GDM1 (cell line): ENCODE measurements at regions not wholly inside any gene's neighbourhood (a gene's known extent, or its start where the extent isn't known, plus 50 kb on each side); places are given as distances from the start of the nearest gene placed in this dataset.

Experiments
- DNase-seq: peaks from one replicate; lab custom pipeline; 2025; lab: John Stamatoyannopoulos, UW

- no peak for DNase-seq
Measured at GRCh38 chr1:62988867-62989266, 204.9 kb downstream of the ATG4C start.

DNA sequence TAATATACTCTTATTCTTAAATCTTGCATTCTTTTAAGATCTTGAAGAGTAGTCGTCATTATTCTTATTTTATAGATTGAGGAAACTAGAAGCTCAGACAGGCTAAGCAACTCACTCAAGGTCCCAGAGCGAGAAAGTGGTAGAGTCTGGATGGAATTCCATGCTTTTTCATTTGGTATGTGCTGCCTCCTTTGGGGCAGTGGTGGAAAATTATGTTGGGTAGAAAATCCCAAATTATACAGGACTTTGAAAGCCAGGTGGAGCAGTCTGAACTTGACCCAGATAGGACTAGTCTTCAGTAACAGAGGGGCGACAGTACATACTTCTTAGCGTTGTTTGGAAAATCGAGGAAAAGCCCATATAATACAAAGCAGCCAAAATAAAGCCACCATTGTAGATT is 205.6 kb downstream of the ATG4C start:
- DNase-seq = no peak

- no peak for DNase-seq
Measured at GRCh38 chr1:62991152-62991551, 207.2 kb downstream of the ATG4C start.

- DNase-seq = no peak
Measured at GRCh38 chr1:62993844-62994243, 209.9 kb downstream of the ATG4C start.

- DNase-seq = no peak
Measured at GRCh38 chr1:62995173-62995572, 211.2 kb downstream of the ATG4C start.

DNA sequence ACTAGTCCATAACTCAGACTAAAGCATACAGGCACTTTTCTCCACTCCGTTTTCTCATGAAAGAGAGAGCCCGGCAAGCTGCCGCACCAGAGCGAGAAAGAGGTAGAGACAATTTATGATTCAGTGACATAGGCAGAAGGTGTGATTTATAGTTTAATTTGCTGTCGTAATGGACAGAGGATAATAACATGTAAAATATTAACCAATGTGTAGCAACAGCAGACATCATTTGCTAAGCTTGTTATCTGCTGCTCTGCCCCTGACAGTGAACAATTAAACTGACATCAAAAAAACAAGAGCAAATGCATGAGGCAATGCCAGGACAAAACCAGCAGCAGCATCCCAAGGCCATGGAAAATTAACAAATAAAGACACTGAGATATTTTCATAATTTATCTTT is 214.0 kb downstream of the ATG4C start:
- no peak for DNase-seq

DNA sequence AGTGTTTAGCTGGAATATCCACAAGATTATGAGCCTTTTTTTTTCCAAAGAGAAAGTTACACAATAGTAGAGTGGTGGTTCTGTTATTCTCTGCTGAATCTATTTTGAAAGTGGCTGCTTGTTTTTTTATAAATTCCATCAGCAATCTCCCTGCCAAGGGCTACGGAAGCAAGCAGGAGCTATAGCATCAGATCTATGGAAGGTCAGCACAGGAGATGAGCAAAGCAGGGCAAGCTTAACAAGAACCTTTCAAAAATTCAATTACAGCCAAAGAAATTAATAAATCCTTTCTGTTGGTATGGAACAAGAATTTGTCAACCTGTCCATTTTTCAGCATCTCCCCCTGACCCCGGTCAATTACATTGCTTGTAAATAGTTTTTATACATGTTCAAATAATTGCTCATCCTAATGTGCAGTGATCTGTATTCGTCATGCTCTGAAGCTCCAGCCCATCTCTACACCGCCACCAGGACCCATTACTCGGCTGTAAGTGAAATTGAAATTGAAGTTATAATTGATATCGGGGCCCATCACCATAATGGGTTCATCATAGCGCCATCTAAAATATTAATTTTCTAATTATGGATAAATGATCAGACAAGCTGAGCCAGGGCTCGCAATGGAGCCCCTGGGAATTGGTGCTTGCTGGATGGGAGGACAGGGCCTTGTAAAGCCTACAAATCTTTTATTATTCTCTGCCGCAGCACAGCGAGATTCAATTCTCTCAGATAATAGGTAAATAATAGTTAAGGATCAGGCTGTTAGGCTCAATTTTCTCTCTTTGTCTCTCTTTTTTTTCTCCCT is 215.1 kb downstream of the ATG4C start:
- DNase-seq = no peak

GRCh38 chr1:63000508-63000907 is 216.6 kb downstream of the ATG4C start:
- no peak for DNase-seq

DNA sequence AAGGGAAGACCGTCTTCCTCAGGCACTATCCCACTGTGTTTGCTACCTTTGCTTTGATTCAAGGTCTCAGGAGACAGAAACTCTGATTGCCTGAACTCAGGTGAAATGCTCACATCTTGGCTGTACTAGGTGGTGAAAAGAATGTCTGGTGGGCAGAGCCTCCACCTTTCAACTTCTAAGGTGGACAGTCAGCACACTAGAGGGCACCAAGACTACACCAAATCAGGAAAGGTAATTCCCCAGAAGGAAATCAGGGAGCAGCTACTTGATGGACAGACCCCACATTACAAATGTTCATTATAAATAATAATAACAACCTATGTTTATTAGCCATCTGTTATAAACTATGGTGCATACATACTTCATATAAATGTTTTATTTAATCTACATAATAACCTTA is 220.9 kb downstream of the ATG4C start:
- no peak for DNase-seq

- no peak for DNase-seq
Measured at GRCh38 chr1:63005812-63006211, 221.9 kb downstream of the ATG4C start.

- no peak for DNase-seq
Measured at GRCh38 chr1:63009421-63009820, 225.5 kb downstream of the ATG4C start.

DNA sequence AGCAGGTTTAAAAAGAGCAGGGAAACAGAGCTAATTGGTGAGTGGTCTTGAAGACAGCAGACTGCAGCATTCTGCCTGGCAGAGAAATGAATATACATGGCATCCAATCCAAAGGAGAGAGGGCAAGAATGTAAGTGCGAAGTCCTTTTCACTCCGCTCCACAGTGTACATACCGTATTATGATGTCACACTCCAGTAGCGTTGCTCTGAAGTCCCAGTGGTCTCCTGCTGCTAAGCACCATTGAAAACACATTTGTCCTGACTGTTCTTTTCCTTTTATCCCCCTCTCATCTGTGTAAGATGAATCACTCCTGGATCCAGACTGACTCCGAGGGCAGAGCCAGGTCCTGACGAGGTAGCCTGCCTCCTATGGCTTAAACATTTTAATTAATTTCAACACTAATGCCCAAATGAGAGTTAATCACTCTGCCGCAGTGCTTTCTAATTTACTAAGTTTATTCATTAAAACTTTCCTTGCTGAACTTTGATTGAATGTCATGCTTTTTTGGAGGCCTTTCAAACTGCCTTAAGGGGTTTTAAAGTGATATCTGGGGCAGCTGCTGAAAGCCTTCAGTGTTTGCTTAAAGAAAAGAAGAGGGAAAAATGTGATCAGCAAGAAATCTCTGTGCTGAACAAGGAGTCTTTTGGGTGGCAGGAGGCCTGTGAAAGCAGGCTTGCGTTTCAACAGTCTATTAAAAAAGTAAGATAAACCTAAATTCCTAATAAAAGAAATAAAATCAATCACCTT is 227.2 kb downstream of the ATG4C start:
- no peak for DNase-seq

- no peak for DNase-seq
Measured at GRCh38 chr1:63012339-63012738, 228.4 kb downstream of the ATG4C start.

GRCh38 chr1:63014267-63014666 is 230.3 kb downstream of the ATG4C start:
- no peak for DNase-seq

GRCh38 chr1:63022319-63022718 is 238.4 kb downstream of the ATG4C start:
- no peak for DNase-seq

GRCh38 chr1:63023171-63023570 is 239.2 kb downstream of the ATG4C start:
- no peak for DNase-seq

GRCh38 chr1:63023637-63024036 is 239.7 kb downstream of the ATG4C start:
- no peak for DNase-seq

- DNase-seq = no peak
Measured at GRCh38 chr1:63024132-63024531, 240.2 kb downstream of the ATG4C start.

DNA sequence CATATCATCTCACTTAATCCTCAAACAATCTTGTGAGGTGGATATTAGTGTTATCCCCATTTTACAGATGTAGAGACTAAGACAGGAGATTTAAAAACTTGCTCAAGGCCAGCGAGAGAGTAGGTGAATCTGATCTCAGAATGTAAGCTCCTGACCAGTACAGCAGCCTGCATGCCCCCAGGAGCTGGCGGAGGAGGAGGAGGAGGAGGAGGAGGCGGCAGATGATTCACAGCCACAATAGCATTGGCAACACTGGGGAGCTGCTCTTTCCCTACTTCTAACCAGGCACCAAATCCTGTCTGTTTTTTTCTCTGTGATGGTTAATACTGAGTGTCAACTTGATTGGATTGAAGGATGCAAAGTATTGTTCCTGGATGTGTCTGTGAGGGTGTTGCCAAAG is 243.2 kb downstream of the ATG4C start:
- no peak for DNase-seq

DNA sequence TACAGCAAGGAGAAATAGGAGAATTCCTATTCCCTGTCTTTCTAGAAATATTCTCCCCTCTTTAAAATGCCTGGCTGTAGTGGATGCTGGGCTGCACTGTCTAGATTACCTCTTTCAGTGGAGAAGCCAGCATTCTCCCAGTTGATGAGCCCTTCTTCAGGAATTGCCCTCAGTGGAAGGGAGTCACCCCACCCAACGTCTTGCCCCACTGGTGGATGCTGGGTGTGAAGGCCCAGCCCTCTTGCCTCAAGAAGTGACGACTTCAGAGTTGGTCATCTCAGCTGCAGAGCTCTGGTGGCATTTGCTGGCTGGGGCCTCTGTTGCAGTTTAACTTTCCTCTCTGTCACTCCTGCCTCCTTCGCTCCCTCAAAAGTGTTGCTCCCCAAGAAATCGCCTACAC is 248.2 kb downstream of the ATG4C start:
- no peak for DNase-seq

GRCh38 chr1:63033211-63033610 is 249.3 kb downstream of the ATG4C start:
- DNase-seq = no peak

DNA sequence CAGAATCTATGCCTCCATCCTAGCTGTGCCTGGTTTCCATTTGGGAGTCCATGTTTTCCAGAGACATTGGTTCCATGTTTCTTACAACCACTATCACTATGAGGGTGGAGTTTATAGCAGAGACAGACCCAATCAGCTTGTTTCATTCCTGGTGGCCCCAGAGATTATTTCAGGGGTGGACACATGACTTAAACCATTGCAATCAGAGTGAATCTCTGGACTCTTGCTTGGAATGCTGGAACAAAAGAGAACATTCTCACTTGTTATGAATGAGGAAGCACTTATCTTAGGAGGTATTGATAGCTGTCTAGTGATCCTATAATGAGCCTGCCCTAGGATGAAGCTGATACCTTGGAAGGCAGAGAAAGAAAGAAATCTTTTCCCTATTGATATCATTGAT is 250.3 kb downstream of the ATG4C start:
- no peak for DNase-seq

GRCh38 chr1:63038586-63038985 is 254.7 kb downstream of the ATG4C start:
- DNase-seq = no peak

DNA sequence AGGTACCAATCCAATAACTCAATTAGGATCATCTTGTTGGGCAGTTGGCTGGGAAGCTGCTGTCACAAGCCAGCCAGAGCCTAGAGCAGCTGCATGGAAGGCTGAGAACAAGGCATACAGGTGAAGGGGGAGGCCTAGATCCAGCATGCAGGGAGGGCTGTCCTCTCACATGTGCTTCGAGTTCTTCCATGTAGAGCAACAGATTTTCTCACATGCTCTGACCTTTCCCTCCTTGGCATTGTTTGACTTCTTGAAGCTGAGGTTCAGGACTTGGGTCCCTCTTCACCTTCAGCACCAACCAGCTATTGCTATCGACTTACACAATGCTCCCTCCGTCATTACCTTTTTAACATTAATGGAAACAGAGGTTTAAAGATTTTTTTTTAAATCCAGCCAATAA is 257.7 kb downstream of the ATG4C start:
- DNase-seq = no peak
